ENCODE measurements at regions not wholly inside any gene's neighbourhood (a gene's known extent, or its start where the extent isn't known, plus 50 kb on each side); places are given as distances from the start of the nearest gene placed in this dataset.

GRCh38 chr7:149654588-149654987 lies 118.8 kb downstream of the ZNF467 start:
- no peak overlapping the region for H4K5ac ChIP-seq (ENCODE audit: insufficient read length, low read depth, low read length)
- no peak overlapping the region for H2BK20ac ChIP-seq (ENCODE audit: low read length)
- H3K9ac ChIP-seq (replicated peaks in 1 of 4; ENCODE audit: extremely low read depth in 1 of 4, low read depth in 3 of 4, low read length in 3 of 4): no peak overlapping the region
- no peak overlapping the region for H3K4me2 ChIP-seq (ENCODE audit: insufficient read depth in 1 of 2, low read depth in 2 of 2, low read length in 2 of 2)
- ChIA-PET CTCF (ENCODE audit: partially characterized antibody) (interaction anchor here (2.0 kb wide), 1 partner anchor 8 kb away, joined by 11 read pairs; no protein-coding TSS in a partner anchor), POLR2A (ENCODE audit: partially characterized antibody) (no interaction called here)
- no peak overlapping the region for H2BK12ac ChIP-seq (ENCODE audit: low read depth, low read length)
- 86% methylated on average over 1 of the region's 1 CpG; no CpG with 5 or more reads in 1 of the 2 experiments for WGBS, 2 experiments (ENCODE audit: extremely low coverage in 1 of 2, insufficient coverage in 1 of 2, insufficient read length in 1 of 2, insufficient replicate concordance in 2 of 2, low coverage in 1 of 2, low lambda C conversion rate in 2 of 2, missing lambda C conversion rate in 1 of 2)
- H4K8ac ChIP-seq (ENCODE audit: extremely low read depth, insufficient read depth, low read length): no peak overlapping the region
- no peak for FAIRE-seq
- H3K36me3 ChIP-seq (ENCODE audit: control insufficient read depth in 2 of 4, insufficient read depth in 4 of 4, low read length in 3 of 4): no peaks in the 10 kb centered on the region
- H4K91ac ChIP-seq (replicated peaks; ENCODE audit: insufficient read length, low read length): no peak overlapping the region
- no peaks in the 10 kb centered on the region for H4K20me1 ChIP-seq (replicated peaks in 1 of 2; ENCODE audit: control insufficient read depth in 1 of 2, insufficient read depth in 2 of 2, low read length in 2 of 2)
- H3K79me1 ChIP-seq (ENCODE audit: low read depth, low read length): no peaks in the 10 kb centered on the region
- no peak overlapping the region for H2AFZ ChIP-seq (ENCODE audit: low read length)
- no peaks in the 10 kb centered on the region for H3K79me2 ChIP-seq (ENCODE audit: control insufficient read depth in 1 of 2, insufficient read depth in 2 of 2, low read length in 2 of 2)
- H3K23ac ChIP-seq (ENCODE audit: insufficient read length): no peak overlapping the region
- no peak overlapping the region for H2BK5ac ChIP-seq (ENCODE audit: low read depth, low read length)
- H2AK5ac ChIP-seq (ENCODE audit: low read depth, low read length): no peak overlapping the region
- H3K4ac ChIP-seq (replicated peaks; ENCODE audit: insufficient read length, low read depth, low read length): no peak overlapping the region
- H3K4me3 ChIP-seq (ENCODE audit: extremely low read depth in 1 of 4, insufficient read depth in 2 of 4, low read depth in 3 of 4, low read length in 4 of 4): no peak overlapping the region
- no peak overlapping the region for H3K27ac ChIP-seq (ENCODE audit: low read depth, low read length)
- H3K18ac ChIP-seq (ENCODE audit: extremely low read depth, low read length): no peak overlapping the region
- H3K4me1 ChIP-seq (replicated peaks in 1 of 4; ENCODE audit: control insufficient read depth in 3 of 4, insufficient read depth in 4 of 4, low read length in 3 of 4): no peaks in the 10 kb centered on the region
- no peaks in the 10 kb centered on the region for H3K23me2 ChIP-seq (ENCODE audit: low read depth, low read length)
- H3K27me3 ChIP-seq (replicated peaks in 1 of 4; ENCODE audit: control insufficient read depth in 3 of 4, extremely low read depth in 1 of 4, insufficient read depth in 3 of 4, low read length in 3 of 4): no peaks in the 10 kb centered on the region
- H3K56ac ChIP-seq (replicated peaks; ENCODE audit: insufficient read length, low read depth, low read length): no peak overlapping the region
- H2BK15ac ChIP-seq (ENCODE audit: low read length): no peak overlapping the region
- H2BK120ac ChIP-seq (replicated peaks; ENCODE audit: low read depth, low read length): no peak overlapping the region
- no peak overlapping the region for H3K14ac ChIP-seq (ENCODE audit: insufficient read length)
- no peak for DNase-seq (ENCODE audit: low read depth in 1 of 2, low spot score in 2 of 2)
- no peak for TF ChIP-seq TAF1 (IDR thresholded peaks at IDR 0.05; ENCODE audit: low read depth, low read length)
- TF ChIP-seq PHF8 (conservative IDR thresholded peaks at IDR 0.05; ENCODE audit: low read depth, low read length): no peak
- TF ChIP-seq SIN3A (conservative IDR thresholded peaks at IDR 0.05 in 1 of 2, IDR thresholded peaks at IDR 0.05 in 1 of 2; ENCODE audit: low read depth in 1 of 2, low read length in 2 of 2): no peak
- TF ChIP-seq TEAD4 (IDR thresholded peaks at IDR 0.05; ENCODE audit: low read depth, low read length): no peak
- no peak for TF ChIP-seq RXRA (IDR thresholded peaks at IDR 0.05; ENCODE audit: insufficient read depth, low read depth, low read length)
- no peak for TF ChIP-seq ZNF274 (IDR thresholded peaks at IDR 0.05; ENCODE audit: borderline replicate concordance, extremely low read depth, low read length)
- TF ChIP-seq EZH2 (IDR thresholded peaks at IDR 0.05; ENCODE audit: low read depth, low read length, severe bottlenecking): no peak
- TF ChIP-seq SP2 (IDR thresholded peaks at IDR 0.05; ENCODE audit: low read length): no peak
- no peak for TF ChIP-seq BRCA1 (IDR thresholded peaks at IDR 0.05; ENCODE audit: low read depth, low read length)
- peaks cover 0 to 8% of the 10 kb centered on the region in 2 experiments; a peak in 1 of 4 replicates for H3K9me3 ChIP-seq (ENCODE audit: insufficient read depth in 2 of 2, low read depth in 1 of 2, low read length in 1 of 2)

Data from H1 (cell line).